Breast epithelium (tissue), 3 donors: ENCODE measurements at regions not wholly inside any gene's neighbourhood (a gene's known extent, or its start where the extent isn't known, plus 50 kb on each side); places are given as distances from the start of the nearest gene placed in this dataset.

Source experiments
- POLR2A ChIP-seq: fragments of 450-650 bp; IDR thresholded peaks from one replicate; pipeline ENCODE4 v1.6.1; 2016; ENCODE audit warnings: antibody characterized with exemption, mild to moderate bottlenecking, moderate library complexity
- POLR2AphosphoS5 ChIP-seq, 3 donors: sonication (generic); formaldehyde crosslinking; IDR thresholded peaks; one replicate each; pipeline ENCODE4 v1.6.1; 2017; ENCODE audit warnings: antibody characterized with exemption in 3 of 3
- TF ChIP-seq, protein P1 (sequence below), 3 donors: fragments of 450-650 bp; IDR thresholded peaks; one replicate each; pipeline ENCODE4 v1.5.1; 2016 to 2017; ENCODE audit warnings: antibody characterized with exemption in 3 of 3, mild to moderate bottlenecking in 3 of 3, moderate library complexity in 3 of 3

DNA sequence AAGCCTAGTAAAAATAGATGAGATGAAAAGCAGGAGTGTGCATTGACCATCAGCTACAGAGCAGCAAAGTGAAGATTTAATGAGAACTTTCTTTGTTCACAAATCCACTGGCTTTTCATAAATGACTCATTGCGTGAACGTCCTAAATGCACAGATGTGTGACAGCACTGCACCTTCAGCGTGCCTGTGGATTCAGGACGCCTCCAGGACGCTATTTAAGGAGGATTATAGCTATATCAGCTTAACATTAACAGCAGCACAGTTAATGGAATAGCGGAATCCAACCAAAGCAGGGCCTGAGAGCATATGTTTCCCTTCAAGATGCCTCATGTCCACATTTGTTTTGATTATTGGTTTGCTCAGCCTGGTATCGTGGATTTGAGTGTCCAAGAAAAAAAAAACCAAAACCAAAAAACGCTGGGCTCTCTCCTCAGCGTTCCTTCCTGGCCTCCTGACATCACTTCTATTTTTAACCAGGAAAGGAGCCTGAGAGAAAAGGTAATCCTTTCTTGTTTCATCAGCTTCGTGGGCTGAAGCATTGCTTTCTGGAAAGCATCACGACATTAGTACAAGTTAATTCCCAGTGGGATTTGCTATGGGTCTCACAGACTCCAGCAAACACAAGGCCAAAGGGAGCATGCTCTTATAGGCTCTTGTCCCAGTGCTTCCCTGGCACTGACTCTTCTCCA is 447.0 kb upstream of the SMIM21 start:
- TF ChIP-seq, protein P1, sequence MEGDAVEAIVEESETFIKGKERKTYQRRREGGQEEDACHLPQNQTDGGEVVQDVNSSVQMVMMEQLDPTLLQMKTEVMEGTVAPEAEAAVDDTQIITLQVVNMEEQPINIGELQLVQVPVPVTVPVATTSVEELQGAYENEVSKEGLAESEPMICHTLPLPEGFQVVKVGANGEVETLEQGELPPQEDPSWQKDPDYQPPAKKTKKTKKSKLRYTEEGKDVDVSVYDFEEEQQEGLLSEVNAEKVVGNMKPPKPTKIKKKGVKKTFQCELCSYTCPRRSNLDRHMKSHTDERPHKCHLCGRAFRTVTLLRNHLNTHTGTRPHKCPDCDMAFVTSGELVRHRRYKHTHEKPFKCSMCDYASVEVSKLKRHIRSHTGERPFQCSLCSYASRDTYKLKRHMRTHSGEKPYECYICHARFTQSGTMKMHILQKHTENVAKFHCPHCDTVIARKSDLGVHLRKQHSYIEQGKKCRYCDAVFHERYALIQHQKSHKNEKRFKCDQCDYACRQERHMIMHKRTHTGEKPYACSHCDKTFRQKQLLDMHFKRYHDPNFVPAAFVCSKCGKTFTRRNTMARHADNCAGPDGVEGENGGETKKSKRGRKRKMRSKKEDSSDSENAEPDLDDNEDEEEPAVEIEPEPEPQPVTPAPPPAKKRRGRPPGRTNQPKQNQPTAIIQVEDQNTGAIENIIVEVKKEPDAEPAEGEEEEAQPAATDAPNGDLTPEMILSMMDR (IDR thresholded peaks at IDR 0.05) = no peak
- TF ChIP-seq POLR2A (no peak), POLR2AphosphoS5 (IDR thresholded peaks at IDR 0.05) (no peak)
